HG02885 (cell line): ENCODE measurements at regions not wholly inside any gene's neighbourhood (a gene's known extent, or its start where the extent isn't known, plus 50 kb on each side); places are given as distances from the start of the nearest gene placed in this dataset.

Experiments used
- ATAC-seq: cut with Tn5 transposase; IDR thresholded peaks from one replicate; pipeline ENCODE4 v1.9.1; 2021; ENCODE audit warnings: mild to moderate bottlenecking; ENCODE audit not compliant: unreplicated experiment, poor library complexity

DNA sequence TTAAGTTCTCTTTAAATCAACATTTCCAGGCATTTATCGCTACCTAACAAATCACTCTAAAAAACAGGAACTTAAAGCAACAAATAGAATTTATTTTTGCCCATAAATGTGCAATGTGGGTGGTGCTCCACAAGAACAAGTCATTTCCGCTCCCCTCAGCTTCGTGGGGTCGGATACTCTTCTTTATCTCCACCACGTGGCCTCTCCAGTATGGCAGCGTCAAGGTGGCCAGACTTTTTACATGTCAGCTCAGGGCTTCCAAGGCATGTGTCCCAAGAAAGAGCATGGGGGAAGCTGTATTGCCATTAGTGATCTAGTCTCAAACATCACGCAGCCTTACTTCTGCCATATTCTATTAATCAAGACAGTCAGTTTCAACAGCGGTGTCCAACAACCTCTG is 249.2 kb upstream of the NOCT start:
- no peak for ATAC-seq

DNA sequence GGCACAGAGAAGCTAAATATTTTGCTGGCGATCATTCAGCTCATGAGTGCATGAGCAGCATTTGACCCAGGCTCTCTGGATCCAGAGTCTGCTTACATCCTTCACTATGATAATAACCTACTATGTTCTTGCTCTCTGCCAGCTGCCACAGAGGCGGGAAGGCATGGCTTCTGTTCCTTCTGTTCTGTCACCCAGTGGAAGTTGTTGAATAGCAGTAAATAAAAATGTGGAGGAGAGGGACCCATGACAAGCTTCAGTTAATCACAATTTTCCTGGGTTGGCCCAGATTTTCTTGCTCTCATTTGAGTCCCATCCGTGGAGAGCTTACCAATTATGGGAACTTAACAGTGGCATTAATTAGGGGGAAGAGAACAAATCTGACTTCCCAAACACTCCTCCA is 250.1 kb upstream of the NOCT start:
- no peak for ATAC-seq

DNA sequence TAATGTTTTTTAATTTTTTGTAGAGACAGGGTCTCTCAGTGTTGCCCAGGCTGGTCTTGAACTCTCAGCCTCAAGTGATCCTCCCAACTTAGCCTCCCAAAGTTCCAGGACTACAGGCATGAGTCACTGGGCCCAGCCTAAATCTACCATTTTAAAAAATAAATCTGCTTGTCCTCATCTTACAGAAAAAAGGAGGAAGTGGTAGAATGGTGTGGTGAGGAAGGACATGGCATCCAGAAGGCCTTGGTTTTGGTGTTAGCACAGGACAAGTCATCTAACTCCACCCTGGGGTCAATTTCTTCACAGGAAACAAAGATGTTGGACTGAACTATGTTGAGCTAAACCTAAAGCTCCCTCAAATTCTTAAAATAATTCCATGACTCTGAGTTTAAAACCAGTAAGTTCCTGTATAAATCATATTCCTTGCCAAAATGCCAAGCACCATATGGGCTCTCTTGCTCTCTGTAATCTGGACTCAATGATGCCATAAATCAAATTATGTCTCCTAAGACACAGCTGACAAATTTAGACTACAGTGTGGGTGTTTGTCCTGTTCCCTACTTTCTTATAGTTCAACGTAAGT is 253.9 kb upstream of the NOCT start:
- no peak for ATAC-seq

DNA sequence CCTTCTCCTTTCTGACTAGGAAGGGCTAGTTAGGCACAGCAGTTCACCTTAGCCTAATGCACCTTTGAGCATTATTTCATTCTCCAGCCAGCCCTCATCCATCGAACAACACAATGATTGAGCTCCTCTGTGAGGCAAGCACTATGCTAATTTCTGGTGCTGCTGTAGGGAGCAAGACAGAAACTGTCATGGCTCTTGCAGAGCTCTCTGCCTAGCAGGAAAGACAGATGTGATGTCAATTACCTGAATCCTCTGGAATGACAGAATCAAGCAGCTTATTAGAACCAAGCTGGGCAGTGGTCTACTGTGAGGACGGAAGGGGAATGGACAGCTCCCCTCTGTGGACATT is 256.1 kb upstream of the NOCT start:
- ATAC-seq: no peak

DNA sequence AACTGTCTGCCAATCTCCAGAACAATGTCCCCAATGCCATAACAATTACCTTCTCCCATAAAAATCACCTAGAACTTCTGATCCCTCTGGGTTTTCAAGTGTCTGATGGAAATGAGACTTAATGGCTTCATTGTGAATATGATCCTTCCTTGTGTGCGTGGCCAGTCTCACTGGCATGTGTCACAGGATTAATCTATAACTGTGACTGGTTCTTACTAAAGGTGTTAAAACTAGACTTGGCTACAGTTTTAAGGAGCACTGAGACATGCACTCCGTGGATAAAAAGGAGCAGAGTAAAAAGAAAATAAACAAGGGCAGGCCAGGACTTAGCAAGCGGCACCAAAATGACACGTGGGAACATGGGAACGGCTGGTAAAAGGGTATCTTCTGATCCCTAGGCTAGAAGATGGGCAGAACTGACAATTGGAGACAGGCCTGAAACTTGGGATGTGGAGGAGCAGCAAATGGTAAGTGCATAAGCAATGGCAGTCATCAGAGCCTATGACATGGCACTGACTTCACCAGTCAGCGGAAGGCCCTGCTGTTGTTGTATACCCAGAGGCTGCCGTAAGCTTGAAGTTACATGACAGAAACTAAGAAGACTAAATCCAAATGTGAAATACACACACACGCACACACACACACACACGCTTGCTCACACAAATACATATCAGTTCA is 256.6 kb upstream of the NOCT start:
- ATAC-seq: no peak

DNA sequence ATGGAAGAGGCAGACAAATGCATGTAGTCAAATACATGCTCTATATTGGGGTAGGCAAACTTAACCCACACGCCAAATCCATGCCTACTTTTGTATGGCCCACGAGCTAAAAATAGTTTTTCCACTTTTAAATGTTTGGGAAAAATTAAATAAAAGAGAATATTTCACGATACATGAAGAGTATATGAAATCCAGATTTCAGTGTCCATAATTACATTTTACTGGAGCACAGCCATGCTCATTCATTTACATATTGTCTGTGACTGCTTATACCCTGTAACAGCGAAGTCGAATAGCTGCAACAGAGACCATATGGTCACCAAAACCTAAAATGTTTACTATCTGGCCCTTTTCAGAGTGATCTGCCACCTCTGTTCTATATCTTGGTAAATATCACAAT is 257.4 kb upstream of the NOCT start:
- no peak for ATAC-seq

DNA sequence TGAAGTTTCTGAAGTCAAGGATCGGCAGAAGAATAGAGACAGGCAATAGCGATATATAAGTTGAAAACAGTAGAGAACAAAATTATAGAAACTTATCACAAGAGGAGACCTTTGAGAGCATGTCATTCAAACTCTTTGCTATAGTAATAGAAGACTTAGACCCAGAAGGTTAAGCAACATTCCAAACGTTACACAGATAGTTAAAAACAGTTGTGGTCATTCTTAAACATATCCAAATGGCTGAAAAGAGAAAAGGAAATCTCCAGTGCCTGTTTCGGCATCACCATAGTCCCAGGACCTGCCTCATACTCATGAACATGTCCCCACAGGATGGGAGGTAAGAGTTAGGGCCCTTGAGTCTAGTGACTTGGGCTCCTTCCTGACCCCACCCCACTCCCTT is 258.1 kb upstream of the NOCT start:
- no peak for ATAC-seq

DNA sequence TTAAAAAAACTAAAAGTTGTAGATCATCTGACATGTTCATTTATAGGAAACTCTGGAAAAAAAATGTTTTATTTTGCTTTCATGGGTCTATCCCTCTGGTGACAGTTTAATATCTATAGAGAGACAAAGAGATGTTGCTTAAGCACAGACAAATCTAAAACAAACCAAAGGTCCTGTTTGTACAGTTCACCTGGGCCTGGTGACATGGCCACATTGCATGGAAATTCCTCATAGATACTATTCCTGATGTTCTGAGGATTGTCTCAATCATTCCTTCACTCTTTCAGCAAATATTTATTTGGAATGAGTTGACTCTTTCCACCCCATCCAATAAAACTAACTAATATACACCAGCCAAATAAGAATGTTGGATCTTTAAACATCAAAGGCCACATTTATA is 259.1 kb upstream of the NOCT start:
- ATAC-seq: no peak

DNA sequence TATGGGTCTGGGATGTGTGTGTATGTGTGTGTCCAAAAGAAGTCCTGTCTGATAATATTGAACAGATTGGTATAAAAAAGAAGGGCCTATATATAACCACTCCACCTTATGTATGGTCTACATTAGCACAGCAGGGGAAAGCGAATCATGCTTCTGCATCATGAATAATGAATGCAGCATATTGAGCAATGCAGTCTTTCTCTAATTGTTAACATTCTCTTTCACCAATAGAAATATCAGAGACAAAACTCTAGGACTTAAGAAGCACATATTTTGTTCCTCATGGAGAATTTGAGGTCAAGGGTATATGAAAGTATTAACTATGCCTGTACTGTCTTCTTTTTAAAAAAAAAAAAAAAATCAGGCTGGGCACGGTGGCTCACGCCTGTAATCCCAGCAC is 264.3 kb upstream of the NOCT start:
- ATAC-seq: no peak

DNA sequence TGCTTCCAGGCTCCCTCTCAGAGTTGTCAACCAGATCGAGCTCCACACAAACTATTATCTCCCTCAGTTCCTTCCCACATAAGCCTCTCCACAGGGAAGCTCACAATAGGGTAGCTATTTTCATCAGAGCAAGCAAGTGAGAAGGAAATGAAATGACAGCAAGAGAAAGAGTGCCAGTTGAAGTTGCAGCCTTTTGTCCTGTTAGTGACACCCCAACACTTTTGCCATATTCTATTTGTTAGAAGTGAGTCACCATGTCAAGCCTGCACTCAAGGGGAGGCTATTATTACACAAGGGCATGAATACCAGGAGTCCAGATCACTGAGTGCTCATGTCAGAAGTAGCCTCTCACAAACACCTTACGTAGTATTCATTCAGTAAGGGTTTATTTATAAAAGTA is 266.3 kb upstream of the NOCT start:
- no peak for ATAC-seq

DNA sequence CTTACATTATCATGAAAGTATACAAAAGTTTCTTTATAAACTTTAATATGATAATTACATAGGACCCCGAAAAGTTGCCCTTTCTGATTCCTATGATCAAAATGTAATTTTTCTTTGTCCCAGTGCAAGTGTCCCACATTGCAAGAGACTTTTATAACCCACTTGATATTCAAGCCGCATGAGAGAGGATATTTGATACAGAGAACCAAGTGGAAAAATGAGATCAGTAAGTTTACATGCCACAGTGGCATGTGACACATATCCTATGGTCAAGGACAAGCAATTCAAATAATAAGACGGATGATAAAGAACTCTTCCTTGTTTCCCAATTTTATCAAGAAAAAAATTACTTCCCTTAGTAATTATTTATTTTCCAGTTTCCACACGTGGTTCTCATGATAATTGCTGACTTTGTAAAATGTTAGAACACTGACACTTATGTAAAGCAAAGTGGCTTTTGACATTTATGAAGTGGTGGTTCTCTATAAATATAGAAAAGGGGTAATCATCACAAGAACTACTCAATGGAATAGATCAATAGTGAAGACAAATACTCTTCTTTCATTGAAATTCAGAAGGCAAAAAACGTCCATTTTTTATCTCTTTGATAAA is 273.7 kb upstream of the NOCT start:
- no peak for ATAC-seq

DNA sequence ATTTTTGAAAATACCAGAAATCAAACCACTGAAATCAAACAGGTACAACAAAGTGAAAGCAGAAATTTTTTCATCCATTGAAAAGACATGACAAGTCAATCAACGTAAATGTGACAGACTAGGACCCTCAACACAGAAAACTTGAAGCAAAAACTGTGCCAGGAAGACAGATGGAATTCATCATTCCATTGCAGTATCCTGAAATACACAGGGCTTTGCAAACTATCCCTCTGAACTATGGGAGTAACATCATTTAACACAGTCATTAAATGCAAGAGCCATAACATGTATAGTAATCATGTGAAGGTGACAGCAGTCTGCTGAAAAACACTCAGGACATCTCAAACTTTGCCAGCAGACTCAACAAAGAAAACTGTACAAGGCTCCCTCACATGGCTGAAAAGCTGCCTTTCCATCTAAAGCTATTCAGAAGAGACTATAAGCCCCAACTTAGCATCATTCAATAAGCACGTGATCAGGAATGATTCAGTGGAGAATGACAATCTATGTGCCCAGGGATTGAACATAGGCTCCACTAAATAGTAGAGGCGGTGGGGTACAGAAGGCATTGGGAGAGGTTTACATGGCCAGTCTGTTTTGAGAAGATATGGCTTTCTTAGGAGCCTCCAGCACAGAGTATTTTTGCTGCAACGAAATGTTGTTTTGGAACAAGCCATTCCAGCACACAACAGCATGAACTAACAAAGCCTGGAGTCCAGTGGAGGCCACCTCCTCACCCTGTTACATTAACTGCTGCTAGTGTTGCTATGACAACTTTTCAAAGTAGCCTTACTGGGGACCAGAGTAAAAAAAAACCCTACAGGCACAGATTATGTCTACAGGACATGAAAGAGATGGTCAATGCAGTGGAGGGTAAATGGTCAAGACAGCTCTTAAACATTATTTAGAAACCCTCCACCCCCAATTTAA is 274.5 kb upstream of the NOCT start:
- no peak for ATAC-seq

DNA sequence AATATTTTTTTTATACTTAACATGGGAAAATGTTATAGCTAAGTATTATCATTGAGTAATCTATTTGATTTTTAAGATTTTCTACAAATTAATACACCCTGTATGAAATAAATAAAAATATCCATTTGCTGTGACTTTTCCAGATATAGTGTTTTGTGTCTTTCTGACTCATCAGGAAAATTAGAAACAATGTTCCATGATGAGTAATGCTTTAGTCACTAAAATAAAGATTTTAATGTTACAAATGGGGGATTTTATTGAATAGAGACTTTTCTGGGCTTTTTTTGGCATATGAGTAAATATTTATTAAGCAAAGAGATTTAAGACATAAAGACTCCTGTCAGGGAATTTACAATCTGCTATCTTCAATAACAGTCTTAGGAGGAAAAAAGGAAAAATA is 279.2 kb upstream of the NOCT start:
- no peak for ATAC-seq

DNA sequence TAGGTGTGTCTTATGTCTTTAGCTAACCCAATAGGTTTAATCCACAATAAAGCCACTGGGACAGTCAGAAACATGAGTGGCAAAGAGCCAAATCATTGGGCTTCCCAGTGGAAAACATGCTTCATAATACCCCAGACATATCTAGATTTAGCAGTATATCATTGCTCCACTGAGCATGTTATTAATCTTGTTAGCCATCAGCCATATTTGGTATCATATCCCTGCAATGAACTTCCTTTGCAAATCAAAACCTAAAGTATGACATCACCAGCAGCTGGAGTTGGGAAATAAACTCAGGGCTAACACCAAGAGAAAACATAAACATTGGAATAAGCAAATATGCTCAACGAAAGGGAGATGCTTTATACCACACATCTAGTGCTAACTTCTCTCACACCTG is 280.8 kb upstream of the NOCT start:
- no peak for ATAC-seq

DNA sequence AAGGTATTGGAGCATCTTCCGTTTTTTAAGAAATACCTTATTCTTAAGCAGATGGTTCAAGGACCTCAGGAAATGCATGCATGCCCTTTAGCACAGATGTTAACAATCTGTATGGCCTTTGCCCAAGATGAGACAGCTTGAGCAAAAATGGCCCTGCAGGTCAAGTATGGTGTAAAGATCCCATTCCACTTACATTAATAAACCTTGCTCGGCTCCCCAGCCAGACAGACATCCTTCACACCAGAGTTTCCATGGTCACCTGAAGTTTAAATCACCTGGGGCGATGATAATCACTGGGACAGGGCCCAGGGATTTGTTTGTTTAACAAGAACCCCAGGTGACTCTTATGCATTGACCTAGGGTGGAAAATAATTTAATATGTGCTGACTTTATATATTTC is 287.0 kb upstream of the NOCT start:
- no peak for ATAC-seq

DNA sequence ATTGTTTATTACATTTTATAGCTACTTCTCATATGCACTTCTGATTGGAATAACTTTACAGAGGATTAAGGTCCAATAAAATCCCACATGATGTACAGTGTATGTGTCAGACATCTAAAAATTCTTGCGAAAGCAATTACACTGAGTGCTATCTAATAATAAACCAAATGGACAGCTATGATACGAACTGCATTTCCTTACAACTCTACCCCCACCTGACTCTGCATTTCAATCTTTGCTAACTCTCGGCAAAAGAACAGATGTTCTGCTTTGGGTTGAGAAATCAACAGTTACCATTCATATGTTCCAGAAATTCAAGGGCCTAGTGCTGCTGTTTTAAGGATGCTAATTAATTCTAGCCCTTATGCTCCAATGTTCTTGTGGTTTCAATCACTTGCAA is 287.9 kb upstream of the NOCT start:
- ATAC-seq: no peak

DNA sequence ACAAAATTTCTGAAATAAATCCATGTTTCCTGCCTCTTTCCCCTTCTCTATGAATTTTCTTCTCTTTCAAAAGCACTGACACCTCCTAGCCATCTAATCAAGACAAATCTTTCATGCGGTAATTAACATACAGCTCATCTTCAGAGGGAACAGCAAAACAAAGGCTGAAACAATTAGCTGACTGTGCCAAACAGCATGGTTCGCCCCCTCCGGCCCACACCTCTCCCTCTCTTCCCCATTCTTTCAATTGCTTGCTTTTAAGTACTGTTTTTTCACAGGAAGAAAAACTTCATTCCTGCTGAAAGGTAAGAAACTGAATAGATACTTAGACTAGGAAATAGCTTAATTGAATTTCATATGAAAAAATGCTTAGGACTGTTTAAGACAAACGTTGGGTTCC is 291.1 kb upstream of the NOCT start:
- ATAC-seq: no peak

DNA sequence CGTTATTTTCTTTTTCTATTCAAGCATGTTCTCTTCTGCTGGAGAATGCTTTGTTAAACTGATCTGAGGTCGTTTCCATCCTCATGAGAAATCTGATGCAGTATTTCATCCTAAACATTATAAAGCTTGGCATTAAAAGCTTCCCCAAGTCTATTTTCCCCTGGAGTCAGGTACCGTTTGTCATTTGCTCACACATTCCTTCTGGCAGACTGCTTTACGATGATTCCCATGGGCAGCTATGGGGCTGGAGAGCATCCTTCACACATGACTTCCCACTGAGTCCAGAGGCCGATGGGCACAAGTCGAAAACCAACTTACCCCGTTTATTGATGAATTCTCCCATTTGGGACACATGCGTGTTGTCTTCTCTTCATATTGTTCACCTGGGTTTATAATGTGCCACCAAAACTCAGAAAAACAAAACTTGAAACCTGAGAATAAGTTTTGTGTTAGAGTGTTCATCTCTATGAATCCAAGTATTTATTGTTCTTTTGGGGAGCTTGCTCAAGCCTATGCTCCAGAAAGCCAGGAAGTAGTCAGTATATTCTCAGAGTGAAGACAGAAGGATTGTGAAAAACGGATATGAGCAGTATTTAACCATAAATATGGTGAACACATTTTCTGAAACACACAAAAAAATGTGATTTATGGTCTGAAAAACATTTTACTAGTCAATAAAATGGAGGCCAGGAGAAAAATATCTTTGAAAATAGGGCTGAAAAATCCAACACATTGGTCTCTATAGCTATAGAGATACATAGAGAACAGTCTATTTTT is 298.8 kb upstream of the NOCT start:
- no peak for ATAC-seq

DNA sequence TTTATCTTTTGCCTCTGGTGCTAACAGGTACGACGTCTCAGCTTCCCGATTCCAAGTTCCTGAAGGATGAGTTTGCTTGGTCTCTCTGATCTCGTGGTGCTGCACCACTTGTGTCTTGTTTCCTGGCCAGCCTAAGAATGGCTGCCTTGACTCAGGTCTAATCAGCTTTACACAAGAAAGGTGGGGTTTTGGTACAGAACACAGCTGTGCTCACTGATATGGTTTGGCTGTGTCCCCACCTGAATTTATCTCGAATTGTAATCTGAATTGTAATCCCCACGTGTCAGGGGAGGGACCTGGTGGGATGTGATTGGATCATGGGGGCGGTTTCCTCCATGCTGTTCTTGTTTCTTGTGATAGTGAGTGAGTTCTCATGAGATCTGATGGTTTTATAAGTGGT is 305.3 kb upstream of the NOCT start:
- ATAC-seq: no peak

DNA sequence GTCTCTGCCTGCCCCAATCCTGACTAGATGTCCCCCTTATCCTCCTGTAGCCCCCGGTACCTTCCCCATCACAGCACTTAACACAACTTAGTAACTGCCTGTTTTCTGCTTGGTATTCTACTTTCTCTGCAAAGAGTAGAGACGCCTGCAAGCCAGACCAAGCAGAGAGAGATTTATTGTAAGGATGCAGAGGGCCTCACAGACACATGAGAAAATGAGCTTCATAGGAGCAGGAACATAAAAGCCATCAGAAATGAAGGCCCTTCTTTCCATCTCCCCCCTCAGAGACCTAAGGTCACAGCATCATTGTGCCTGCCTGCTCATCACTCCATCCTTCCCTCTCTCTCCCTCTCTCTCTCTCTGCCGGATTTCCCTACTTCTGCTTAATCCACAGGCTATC is 305.7 kb upstream of the NOCT start:
- ATAC-seq: no peak
